GM06990 (cell line): ENCODE measurements at regions not wholly inside any gene's neighbourhood (a gene's known extent, or its start where the extent isn't known, plus 50 kb on each side); places are given as distances from the start of the nearest gene placed in this dataset.
"Not testable (repeated sequence)": the region's sequence is repeated elsewhere in the genome, so short reads cannot be mapped to it uniquely, and the experiment has no call there.

Experiments used
- DNase-seq: peaks from one replicate; pipeline ENCODE4 v3.0.0-alpha.2; 2011; ENCODE audit not compliant: insufficient read length; ENCODE audit errors: extremely low read depth
- H3K27me3 ChIP-seq: replicated peaks from 2 replicates; pipeline ENCODE4 v1.6.0; 2011; ENCODE audit warnings: low read length; ENCODE audit not compliant: control insufficient read depth, insufficient read depth
- H3K36me3 ChIP-seq: 2 replicates; pipeline ENCODE4 v1.5.1; 2011; ENCODE audit warnings: low read length; ENCODE audit not compliant: control insufficient read depth, insufficient read depth
- H3K4me3 ChIP-seq: replicated peaks from 2 replicates; pipeline ENCODE4 v1.5.1; 2011; ENCODE audit warnings: low read depth, mild to moderate bottlenecking, control low read depth, low read length
- TF ChIP-seq, protein P1 (sequence below): IDR thresholded peaks from 2 replicates; pipeline ENCODE4 v1.5.1; 2011; ENCODE audit warnings: low read length, control low read depth, mild to moderate bottlenecking, inconsistent platforms; ENCODE audit not compliant: insufficient read depth, poor library complexity, severe bottlenecking

DNA sequence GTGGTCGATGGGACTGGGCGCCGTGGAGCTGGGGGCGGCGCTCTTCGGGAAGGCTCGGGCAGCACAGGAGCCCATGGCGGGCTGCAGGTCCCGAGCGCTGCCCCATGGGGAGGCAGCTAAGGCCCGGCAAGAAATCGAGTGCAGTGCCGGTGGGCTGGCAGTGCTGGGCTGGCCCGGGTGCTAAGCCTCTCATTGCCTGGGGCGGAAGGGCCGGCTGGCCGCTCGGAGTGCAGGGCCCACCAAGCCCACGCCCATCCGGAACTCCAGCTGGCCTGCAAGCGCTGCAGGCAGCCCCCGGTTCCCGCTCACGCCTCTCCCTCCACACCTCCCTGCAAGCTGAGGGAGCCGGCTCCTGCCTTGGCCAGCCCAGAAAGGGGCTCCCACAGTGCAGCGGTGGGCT, 748.4 kb upstream of the NRXN1 start:
- TF ChIP-seq, protein P1, sequence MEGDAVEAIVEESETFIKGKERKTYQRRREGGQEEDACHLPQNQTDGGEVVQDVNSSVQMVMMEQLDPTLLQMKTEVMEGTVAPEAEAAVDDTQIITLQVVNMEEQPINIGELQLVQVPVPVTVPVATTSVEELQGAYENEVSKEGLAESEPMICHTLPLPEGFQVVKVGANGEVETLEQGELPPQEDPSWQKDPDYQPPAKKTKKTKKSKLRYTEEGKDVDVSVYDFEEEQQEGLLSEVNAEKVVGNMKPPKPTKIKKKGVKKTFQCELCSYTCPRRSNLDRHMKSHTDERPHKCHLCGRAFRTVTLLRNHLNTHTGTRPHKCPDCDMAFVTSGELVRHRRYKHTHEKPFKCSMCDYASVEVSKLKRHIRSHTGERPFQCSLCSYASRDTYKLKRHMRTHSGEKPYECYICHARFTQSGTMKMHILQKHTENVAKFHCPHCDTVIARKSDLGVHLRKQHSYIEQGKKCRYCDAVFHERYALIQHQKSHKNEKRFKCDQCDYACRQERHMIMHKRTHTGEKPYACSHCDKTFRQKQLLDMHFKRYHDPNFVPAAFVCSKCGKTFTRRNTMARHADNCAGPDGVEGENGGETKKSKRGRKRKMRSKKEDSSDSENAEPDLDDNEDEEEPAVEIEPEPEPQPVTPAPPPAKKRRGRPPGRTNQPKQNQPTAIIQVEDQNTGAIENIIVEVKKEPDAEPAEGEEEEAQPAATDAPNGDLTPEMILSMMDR: no peak
- Histone ChIP-seq H3K36me3 (no peaks in the 10 kb centered on the region), H3K4me3 (no peak overlapping the region), H3K27me3 (no peaks in the 10 kb centered on the region)
- no peak for DNase-seq

DNA sequence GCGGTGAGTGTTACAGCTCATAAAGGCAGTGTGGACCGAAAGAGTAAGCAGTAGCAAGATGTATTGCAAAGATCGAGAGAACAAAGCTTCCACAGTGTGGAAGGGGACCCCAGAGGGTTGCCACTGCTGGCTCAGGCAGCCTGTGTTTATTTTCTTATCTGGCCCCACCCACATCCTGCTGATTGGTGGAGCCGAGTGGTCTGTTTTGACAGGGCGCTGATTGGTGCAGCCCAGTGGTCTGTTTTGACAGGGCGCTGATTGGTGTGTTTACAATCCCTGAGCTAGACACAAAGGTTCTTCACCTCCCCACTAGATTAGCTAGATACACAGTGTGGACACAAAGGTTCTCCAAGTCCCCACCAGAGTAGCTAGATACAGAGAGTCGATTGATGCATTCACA, 747.8 kb upstream of the NRXN1 start:
- DNase-seq, H3K27me3 ChIP-seq, H3K4me3 ChIP-seq, H3K36me3 ChIP-seq: not testable (repeated sequence)

DNA sequence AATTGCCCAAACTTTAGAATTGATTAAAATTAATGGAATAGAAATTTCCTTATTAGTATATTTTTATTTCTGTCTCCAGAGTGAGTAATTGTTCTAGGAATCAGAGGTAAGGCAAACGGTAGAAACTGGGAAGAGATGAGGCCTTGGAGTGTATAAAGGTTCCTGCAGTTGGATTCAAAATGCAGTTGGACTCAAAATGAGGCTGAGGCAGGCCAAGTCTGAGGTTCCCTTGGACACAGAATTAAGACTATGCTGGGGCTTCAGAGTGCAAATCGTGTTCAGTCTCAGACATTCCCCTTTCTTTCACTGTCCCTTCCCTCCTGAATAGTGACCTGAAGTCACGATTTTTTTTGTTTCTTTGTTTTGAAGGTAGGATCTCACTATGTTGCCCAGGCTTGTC, 746.9 kb upstream of the NRXN1 start:
- DNase-seq: no peak
- Histone ChIP-seq H3K27me3 (no peaks in the 10 kb centered on the region), H3K36me3 (no peaks in the 10 kb centered on the region), H3K4me3 (no peak overlapping the region)
- TF ChIP-seq, protein P1: no peak

DNA sequence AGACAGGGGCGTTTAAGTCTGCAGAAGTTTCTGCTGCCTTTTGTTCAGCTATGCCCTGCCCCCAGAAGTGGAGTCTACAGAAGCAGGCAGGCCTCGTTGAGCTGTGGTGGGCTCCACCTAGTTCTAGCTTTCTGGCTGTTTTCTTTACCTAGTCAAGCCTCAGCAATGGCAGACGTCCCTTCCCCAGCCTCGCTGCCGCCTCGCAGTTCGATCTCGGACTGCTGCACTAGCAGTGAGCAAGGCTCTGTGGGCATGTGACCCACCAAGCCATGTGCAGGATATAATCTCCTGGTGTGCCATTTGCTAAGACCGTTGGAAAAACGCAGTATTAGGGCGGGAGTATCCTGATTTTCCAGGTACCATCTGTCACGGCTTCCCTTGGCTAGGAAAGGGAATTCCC, 742.7 kb upstream of the NRXN1 start:
- not testable (repeated sequence) for DNase-seq, H3K4me3 ChIP-seq, H3K36me3 ChIP-seq, H3K27me3 ChIP-seq

DNA sequence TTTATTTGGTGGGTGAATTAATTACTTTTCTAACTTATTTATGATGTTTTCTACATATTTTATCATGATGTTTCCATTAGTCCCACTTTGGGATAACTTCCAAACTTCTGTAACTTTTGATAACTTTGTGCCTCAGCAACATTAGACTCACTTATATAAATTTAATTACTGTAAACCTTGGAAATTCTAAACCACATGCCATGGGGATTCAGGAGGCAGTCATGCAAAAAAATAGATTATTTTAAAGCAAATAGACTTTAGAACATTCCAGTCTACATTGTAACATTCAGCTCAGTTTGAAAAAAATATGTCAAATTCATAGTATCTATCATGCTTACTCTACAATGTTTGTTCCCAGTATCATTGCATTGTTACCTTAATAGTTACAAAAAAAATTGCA, 728.5 kb upstream of the NRXN1 start:
- no peaks in the 10 kb centered on the region for H3K36me3 ChIP-seq
- TF ChIP-seq, protein P1: no peak
- no peaks in the 10 kb centered on the region for H3K27me3 ChIP-seq
- no peak overlapping the region for H3K4me3 ChIP-seq
- no peak for DNase-seq

DNA sequence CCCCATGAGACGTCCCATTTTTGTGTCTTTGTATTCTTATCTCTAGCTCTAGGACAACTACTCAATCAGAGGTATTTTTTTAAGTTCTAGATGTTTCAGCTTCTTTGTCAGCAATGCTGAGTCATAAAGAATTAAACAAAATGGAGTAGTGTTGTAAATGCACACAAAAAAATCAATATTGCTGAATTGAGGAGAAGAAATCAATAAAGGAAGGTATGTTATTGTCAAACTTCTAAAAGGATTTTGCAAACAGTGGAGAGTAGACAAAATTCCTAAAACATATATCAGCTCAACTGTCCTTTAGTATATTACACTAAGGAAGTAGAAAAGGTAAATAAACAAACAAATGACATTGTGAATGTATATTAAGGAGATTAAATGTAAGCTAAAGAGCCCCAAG, 726.1 kb upstream of the NRXN1 start:
- no peak for DNase-seq
- Histone ChIP-seq H3K4me3 (no peak overlapping the region), H3K36me3 (no peaks in the 10 kb centered on the region), H3K27me3 (no peaks in the 10 kb centered on the region)
- TF ChIP-seq, protein P1: no peak

DNA sequence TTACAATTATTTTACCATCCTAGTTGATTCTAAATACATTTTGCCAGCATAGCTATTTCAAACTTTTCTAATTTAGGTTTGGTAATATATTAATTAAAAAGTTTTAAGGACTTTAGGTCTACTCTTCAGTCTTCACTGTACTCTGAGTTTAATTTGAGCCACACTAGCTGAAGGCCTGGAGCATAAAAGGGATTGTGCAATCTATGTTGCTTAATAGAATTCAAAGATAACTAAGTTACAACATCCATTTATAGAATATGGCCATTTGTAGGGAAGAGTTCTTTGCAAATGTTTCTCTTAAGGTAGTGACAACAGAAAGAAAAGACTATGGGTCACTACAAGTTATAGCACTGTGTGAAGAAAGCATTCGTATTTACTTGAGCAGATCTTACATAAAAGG, 702.2 kb upstream of the NRXN1 start:
- no peaks in the 10 kb centered on the region for H3K36me3 ChIP-seq
- DNase-seq: no peak
- H3K27me3 ChIP-seq: no peaks in the 10 kb centered on the region
- no peak overlapping the region for H3K4me3 ChIP-seq
- TF ChIP-seq, protein P1: no peak
